Karpas-422 (cell line): ENCODE measurements at regions not wholly inside any gene's neighbourhood (a gene's known extent, or its start where the extent isn't known, plus 50 kb on each side); places are given as distances from the start of the nearest gene placed in this dataset.
"Not testable (repeated sequence)": the region's sequence is repeated elsewhere in the genome, so short reads cannot be mapped to it uniquely, and the experiment has no call there.

Experiments
- DNase-seq: peaks from one replicate; pipeline ENCODE4 v3.0.0-alpha.2; 2015
- H2AFZ ChIP-seq: fragments of 200-600 bp; sonication (generic); 2 replicates; pipeline ENCODE4 v1.6.1; 2014; ENCODE audit warnings: antibody characterized with exemption, low read length, mixed read lengths
- H3K27ac ChIP-seq: fragments of 200-600 bp; sonication (generic); 2 replicates; pipeline ENCODE4 v1.5.1; 2014; ENCODE audit warnings: mild to moderate bottlenecking, low read length, moderate library complexity
- H3K27me3 ChIP-seq: fragments of 200-600 bp; sonication (generic); 2 replicates; pipeline ENCODE4 v1.6.1; 2014; ENCODE audit warnings: low read length, mixed read lengths
- H3K36me3 ChIP-seq: fragments of 200-600 bp; sonication (generic); 2 replicates; pipeline ENCODE4 v1.6.1; 2014; ENCODE audit warnings: low read length, mixed read lengths; ENCODE audit not compliant: insufficient read depth
- H3K4me1 ChIP-seq: fragments of 200-600 bp; sonication (generic); 2 replicates; pipeline ENCODE4 v1.6.1; 2014; ENCODE audit warnings: mild to moderate bottlenecking, low read length, mixed read lengths
- H3K4me2 ChIP-seq: fragments of 200-600 bp; sonication (generic); 2 replicates; pipeline ENCODE4 v1.6.1; 2014; ENCODE audit warnings: low read length, low read depth, mild to moderate bottlenecking; ENCODE audit not compliant: poor library complexity, severe bottlenecking
- H3K4me3 ChIP-seq: fragments of 200-600 bp; sonication (generic); 2 replicates; pipeline ENCODE4 v1.5.1; 2014; ENCODE audit warnings: mild to moderate bottlenecking, antibody characterized with exemption, low read length, mixed read lengths
- H3K79me2 ChIP-seq: fragments of 200-600 bp; sonication (generic); 2 replicates; pipeline ENCODE4 v1.6.1; 2014; ENCODE audit warnings: mild to moderate bottlenecking, low read length, mixed read lengths
- H3K9ac ChIP-seq: fragments of 200-600 bp; sonication (generic); 2 replicates; pipeline ENCODE4 v1.6.0; 2014; ENCODE audit warnings: low read length
- H3K9me2 ChIP-seq: fragments of 200-600 bp; sonication (generic), shearing (Covaris generic); replicated peaks from 2 replicates; pipeline ENCODE4 v1.6.0; 2014; ENCODE audit warnings: mild to moderate bottlenecking, low read length, moderate library complexity; ENCODE audit not compliant: insufficient read depth
- H3K9me3 ChIP-seq: fragments of 300-700, 200-600 bp; sonication (generic); 2 replicates; pipeline ENCODE4 v1.6.1; 2014; ENCODE audit warnings: low read length, mixed read lengths
- H4K20me1 ChIP-seq: fragments of 200-600 bp; sonication (generic); 2 replicates; pipeline ENCODE4 v1.6.1; 2014; ENCODE audit warnings: mild to moderate bottlenecking, antibody characterized with exemption, low read length, low read depth; ENCODE audit not compliant: insufficient read depth

DNA sequence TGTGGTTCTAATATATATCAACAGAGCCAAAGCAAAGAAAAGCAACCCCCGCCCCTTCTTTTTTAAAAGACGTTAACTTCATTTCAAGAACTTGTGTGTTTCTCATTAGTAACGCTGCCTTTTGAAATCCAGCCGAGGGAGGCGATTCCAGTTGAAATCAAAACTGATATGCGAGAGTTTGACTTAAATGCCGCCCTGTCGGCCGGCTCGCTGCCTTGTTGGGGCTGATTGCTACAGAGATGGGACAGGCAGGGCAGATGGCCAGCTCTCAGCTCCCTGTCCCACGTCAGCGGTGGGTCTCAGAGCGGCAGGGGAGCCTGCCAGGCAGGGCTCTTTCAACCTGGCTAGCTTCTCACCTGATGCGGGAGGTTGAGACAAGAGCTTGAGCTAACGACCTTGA lies 51.9 kb upstream of the ALX4 start:
- Histone ChIP-seq H3K4me1 (no peaks in the 10 kb centered on the region), H3K36me3 (no peaks in the 10 kb centered on the region), H4K20me1 (no peaks in the 10 kb centered on the region), H3K27ac (no peak overlapping the region), H3K9me3 (no peaks in the 10 kb centered on the region), H3K27me3 (no peaks in the 10 kb centered on the region), H3K9me2 (no peaks in the 10 kb centered on the region), H3K4me3 (no peak overlapping the region), H3K79me2 (no peaks in the 10 kb centered on the region), H3K9ac (no peak overlapping the region), H3K4me2 (no peak overlapping the region), H2AFZ (no peak overlapping the region)
- DNase-seq: no peak

DNA sequence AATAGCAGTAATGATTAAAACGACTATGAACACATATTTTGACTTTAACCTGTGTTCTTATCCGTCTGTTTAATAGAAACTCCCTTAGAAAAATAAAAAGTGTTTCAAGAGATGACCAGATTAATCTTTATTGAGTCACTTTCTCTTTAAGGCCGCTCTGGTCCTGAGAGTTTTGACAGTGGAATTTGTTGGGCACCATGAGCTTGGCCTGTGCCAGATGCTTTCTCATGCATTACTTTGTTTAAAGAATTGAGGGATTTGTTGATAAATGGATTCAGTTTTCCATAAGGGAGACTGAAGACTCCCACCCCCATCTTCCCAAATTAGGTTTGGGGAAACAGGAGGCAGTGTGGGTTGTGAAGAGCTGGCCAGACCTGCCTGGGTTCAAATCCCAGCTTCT lies 53.2 kb upstream of the ALX4 start:
- H3K27ac ChIP-seq: no peak overlapping the region
- H3K9ac ChIP-seq: no peak overlapping the region
- no peaks in the 10 kb centered on the region for H4K20me1 ChIP-seq
- H3K79me2 ChIP-seq: no peaks in the 10 kb centered on the region
- no peaks in the 10 kb centered on the region for H3K9me3 ChIP-seq
- H3K36me3 ChIP-seq: no peaks in the 10 kb centered on the region
- H3K4me2 ChIP-seq: no peak overlapping the region
- H3K27me3 ChIP-seq: no peaks in the 10 kb centered on the region
- no peak overlapping the region for H2AFZ ChIP-seq
- no peak for DNase-seq
- no peaks in the 10 kb centered on the region for H3K4me1 ChIP-seq
- no peak overlapping the region for H3K4me3 ChIP-seq
- H3K9me2 ChIP-seq: no peaks in the 10 kb centered on the region

GRCh38 chr11:44364596-44364995 lies 54.7 kb upstream of the ALX4 start:
- no peaks in the 10 kb centered on the region for H3K27me3 ChIP-seq
- H3K36me3 ChIP-seq: no peaks in the 10 kb centered on the region
- H3K9me3 ChIP-seq: no peaks in the 10 kb centered on the region
- H3K4me2 ChIP-seq: no peak overlapping the region
- H3K4me1 ChIP-seq: no peaks in the 10 kb centered on the region
- no peak for DNase-seq
- no peak overlapping the region for H3K4me3 ChIP-seq
- no peak overlapping the region for H3K27ac ChIP-seq
- no peaks in the 10 kb centered on the region for H3K9me2 ChIP-seq
- H2AFZ ChIP-seq: no peak overlapping the region
- no peaks in the 10 kb centered on the region for H3K79me2 ChIP-seq
- no peaks in the 10 kb centered on the region for H4K20me1 ChIP-seq
- no peak overlapping the region for H3K9ac ChIP-seq

DNA sequence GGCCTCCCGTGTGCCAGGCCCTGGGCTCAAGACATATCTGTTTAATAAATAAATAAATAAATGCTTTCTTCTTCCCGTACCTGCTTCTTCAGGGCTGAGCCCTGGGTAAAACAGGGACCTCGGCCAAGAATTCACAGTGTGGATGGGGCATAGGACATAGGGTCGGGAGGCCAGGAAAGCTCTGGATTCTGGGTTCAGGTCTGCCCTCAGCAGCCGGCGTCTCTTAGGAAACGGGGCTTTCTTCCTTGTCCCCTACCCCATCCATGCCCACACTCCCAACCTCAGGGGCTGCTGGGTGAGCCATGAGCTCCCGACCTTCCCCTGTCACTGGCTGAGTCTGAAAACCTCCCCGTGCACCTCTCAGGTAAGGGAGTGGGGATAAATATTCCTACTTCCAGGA lies 55.7 kb upstream of the ALX4 start:
- H2AFZ ChIP-seq: no peak overlapping the region
- H3K27ac ChIP-seq: no peak overlapping the region
- H3K9ac ChIP-seq: no peak overlapping the region
- no peaks in the 10 kb centered on the region for H3K4me1 ChIP-seq
- no peaks in the 10 kb centered on the region for H3K36me3 ChIP-seq
- no peaks in the 10 kb centered on the region for H3K79me2 ChIP-seq
- no peaks in the 10 kb centered on the region for H3K9me2 ChIP-seq
- H3K9me3 ChIP-seq: no peaks in the 10 kb centered on the region
- DNase-seq: no peak
- no peak overlapping the region for H3K4me2 ChIP-seq
- H3K27me3 ChIP-seq: no peaks in the 10 kb centered on the region
- H4K20me1 ChIP-seq: no peaks in the 10 kb centered on the region
- no peak overlapping the region for H3K4me3 ChIP-seq

- no peaks in the 10 kb centered on the region for H3K9me3 ChIP-seq
- H3K27me3 ChIP-seq: no peaks in the 10 kb centered on the region
- H3K4me1 ChIP-seq: no peaks in the 10 kb centered on the region
- no peak overlapping the region for H3K9ac ChIP-seq
- no peak overlapping the region for H3K4me2 ChIP-seq
- H4K20me1 ChIP-seq: no peaks in the 10 kb centered on the region
- H3K36me3 ChIP-seq: no peaks in the 10 kb centered on the region
- DNase-seq: no peak
- no peaks in the 10 kb centered on the region for H3K79me2 ChIP-seq
- no peak overlapping the region for H3K27ac ChIP-seq
- H3K9me2 ChIP-seq: no peaks in the 10 kb centered on the region
- H2AFZ ChIP-seq: no peak overlapping the region
- H3K4me3 ChIP-seq: no peak overlapping the region
Observed at GRCh38 chr11:44366026-44366425, 56.1 kb upstream of the ALX4 start.

DNA sequence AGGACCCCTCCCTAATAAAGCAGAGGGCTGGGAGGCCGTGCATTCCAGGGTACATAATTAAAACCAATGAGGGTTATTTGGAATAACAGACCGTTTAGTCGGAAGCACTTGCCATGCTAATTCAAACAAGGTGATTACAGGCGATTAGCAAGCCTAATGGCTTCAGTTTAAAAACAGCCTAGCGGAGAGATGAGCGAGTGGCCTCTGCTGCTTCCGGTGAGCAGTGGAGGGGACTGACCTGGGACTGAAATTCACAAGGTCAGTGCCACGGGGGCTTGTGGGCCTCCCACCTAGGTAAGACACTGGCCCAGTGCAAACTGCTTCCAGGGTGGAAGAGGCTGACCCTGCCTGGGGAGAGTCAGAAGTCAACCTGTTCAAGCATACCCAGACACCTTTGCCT lies 56.8 kb upstream of the ALX4 start:
- no peak overlapping the region for H3K4me2 ChIP-seq
- H3K27me3 ChIP-seq: no peaks in the 10 kb centered on the region
- H3K27ac ChIP-seq: no peak overlapping the region
- no peaks in the 10 kb centered on the region for H3K36me3 ChIP-seq
- no peak overlapping the region for H3K9ac ChIP-seq
- H2AFZ ChIP-seq: no peak overlapping the region
- no peaks in the 10 kb centered on the region for H3K9me3 ChIP-seq
- H3K4me3 ChIP-seq: no peak overlapping the region
- no peaks in the 10 kb centered on the region for H3K79me2 ChIP-seq
- no peak for DNase-seq
- no peaks in the 10 kb centered on the region for H4K20me1 ChIP-seq
- no peaks in the 10 kb centered on the region for H3K9me2 ChIP-seq
- no peaks in the 10 kb centered on the region for H3K4me1 ChIP-seq

GRCh38 chr11:44367452-44367851 lies 57.5 kb upstream of the ALX4 start:
- Histone ChIP-seq H3K9me2 (no peaks in the 10 kb centered on the region), H3K36me3 (no peaks in the 10 kb centered on the region), H3K9me3 (no peaks in the 10 kb centered on the region), H3K4me2 (no peak overlapping the region), H3K4me3 (no peak overlapping the region), H4K20me1 (no peaks in the 10 kb centered on the region), H3K4me1 (no peaks in the 10 kb centered on the region), H2AFZ (no peak overlapping the region), H3K27me3 (no peaks in the 10 kb centered on the region), H3K79me2 (no peaks in the 10 kb centered on the region), H3K9ac (no peak overlapping the region), H3K27ac (no peak overlapping the region)
- DNase-seq: no peak

DNA sequence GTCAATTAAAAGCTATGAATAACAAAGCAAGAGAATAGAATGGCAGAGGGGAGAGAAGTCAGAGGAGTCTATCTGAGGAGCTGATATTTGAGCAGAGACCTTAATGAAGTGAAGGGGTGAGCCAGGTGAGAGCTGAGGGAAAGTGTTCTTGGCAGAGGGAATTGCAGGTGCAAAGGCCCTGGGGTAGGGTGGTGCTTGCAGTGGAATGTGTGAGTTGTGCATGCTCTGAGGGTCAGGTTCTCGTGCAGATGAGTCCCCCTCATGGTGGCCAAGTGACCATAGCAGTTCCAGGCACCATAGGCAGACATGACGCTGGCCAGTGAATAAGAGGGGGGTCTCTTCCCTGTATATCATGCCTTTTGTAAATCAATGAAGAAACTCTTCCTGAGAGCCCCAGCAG lies 58.9 kb upstream of the ALX4 start:
- no peak overlapping the region for H2AFZ ChIP-seq
- H3K4me2 ChIP-seq: no peak overlapping the region
- no peaks in the 10 kb centered on the region for H3K9me2 ChIP-seq
- no peaks in the 10 kb centered on the region for H3K27me3 ChIP-seq
- no peaks in the 10 kb centered on the region for H4K20me1 ChIP-seq
- DNase-seq: no peak
- H3K36me3 ChIP-seq: no peaks in the 10 kb centered on the region
- H3K4me3 ChIP-seq: no peak overlapping the region
- H3K27ac ChIP-seq: no peak overlapping the region
- no peaks in the 10 kb centered on the region for H3K79me2 ChIP-seq
- no peaks in the 10 kb centered on the region for H3K4me1 ChIP-seq
- no peaks in the 10 kb centered on the region for H3K9me3 ChIP-seq
- H3K9ac ChIP-seq: no peak overlapping the region

DNA sequence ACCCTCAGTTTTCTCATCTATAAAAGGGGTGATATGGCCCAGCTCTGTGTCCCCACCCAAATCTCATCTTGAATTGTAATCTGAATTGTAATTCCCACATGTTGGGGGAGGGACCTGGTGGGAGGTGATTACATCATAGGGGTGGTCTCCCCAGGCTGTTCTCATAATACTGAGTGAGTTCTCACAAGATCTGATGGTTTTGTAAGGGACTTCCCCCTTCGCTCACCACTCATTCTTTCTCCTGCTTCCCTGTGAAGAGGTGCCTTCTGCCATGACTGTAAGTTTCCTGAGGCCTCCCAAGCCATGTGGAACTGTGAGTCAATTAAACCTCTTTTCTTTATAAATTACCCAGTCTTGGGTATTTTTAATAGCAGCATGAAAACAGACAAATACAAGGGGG lies 61.1 kb upstream of the ALX4 start:
- H3K36me3 ChIP-seq, H3K27me3 ChIP-seq, H3K27ac ChIP-seq, H3K4me1 ChIP-seq, H4K20me1 ChIP-seq, H3K9me3 ChIP-seq, H2AFZ ChIP-seq, DNase-seq, H3K9ac ChIP-seq, H3K79me2 ChIP-seq, H3K4me3 ChIP-seq, H3K9me2 ChIP-seq, H3K4me2 ChIP-seq: not testable (repeated sequence)
